Activated naive CD4-positive, alpha-beta T cell treated with Interleukin-2 at 50 U/mL for 16 hours (primary cell): ENCODE measurements at regions not wholly inside any gene's neighbourhood (a gene's known extent, or its start where the extent isn't known, plus 50 kb on each side); places are given as distances from the start of the nearest gene placed in this dataset.

ENCODE experiments used
- DNase-seq: peaks from one replicate; pipeline ENCODE4 v3.0.0-alpha.2; 2020

- no peak for DNase-seq
Measured at GRCh38 chr2:479490-480176, 191.7 kb upstream of the ALKAL2 start.

- no peak for DNase-seq
Measured at GRCh38 chr2:479031-479430, 191.1 kb upstream of the ALKAL2 start.

- DNase-seq: no peak
Measured at GRCh38 chr2:471560-471959, 183.7 kb upstream of the ALKAL2 start.

- DNase-seq: no peak
Measured at GRCh38 chr2:469514-469913, 181.6 kb upstream of the ALKAL2 start.

GRCh38 chr2:468648-469336, 180.9 kb upstream of the ALKAL2 start:
- DNase-seq: no peak

GRCh38 chr2:467892-468647, 180.2 kb upstream of the ALKAL2 start:
- no peak for DNase-seq

- no peak for DNase-seq
Measured at GRCh38 chr2:467543-467891, 179.6 kb upstream of the ALKAL2 start.

GRCh38 chr2:467101-467500, 179.2 kb upstream of the ALKAL2 start:
- DNase-seq: no peak

GRCh38 chr2:464562-465309, 176.8 kb upstream of the ALKAL2 start:
- no peak for DNase-seq

GRCh38 chr2:460861-461260, 173.0 kb upstream of the ALKAL2 start:
- DNase-seq: peak; percentile 29

GRCh38 chr2:459931-460330, 172.0 kb upstream of the ALKAL2 start:
- DNase-seq: no peak

- no peak for DNase-seq
Measured at GRCh38 chr2:458425-458815, 170.5 kb upstream of the ALKAL2 start.

- no peak for DNase-seq
Measured at GRCh38 chr2:457792-458424, 170.0 kb upstream of the ALKAL2 start.

GRCh38 chr2:457262-457661, 169.4 kb upstream of the ALKAL2 start:
- DNase-seq: no peak

- DNase-seq: no peak
Measured at GRCh38 chr2:455913-456312, 168.0 kb upstream of the ALKAL2 start.

- no peak for DNase-seq
Measured at GRCh38 chr2:455015-455705, 167.3 kb upstream of the ALKAL2 start.

GRCh38 chr2:453132-453531, 165.2 kb upstream of the ALKAL2 start:
- no peak for DNase-seq

- DNase-seq: no peak
Measured at GRCh38 chr2:451495-451894, 163.6 kb upstream of the ALKAL2 start.

GRCh38 chr2:449246-450067, 161.6 kb upstream of the ALKAL2 start:
- DNase-seq: no peak

- DNase-seq: no peak
Measured at GRCh38 chr2:447902-448665, 160.2 kb upstream of the ALKAL2 start.
